DMS79 treated with DMSO at 0.1 percent for 48 hours (cell line): ENCODE measurements at regions not wholly inside any gene's neighbourhood (a gene's known extent, or its start where the extent isn't known, plus 50 kb on each side); places are given as distances from the start of the nearest gene placed in this dataset.
"Not testable (repeated sequence)": the region's sequence is repeated elsewhere in the genome, so short reads cannot be mapped to it uniquely, and the experiment has no call there.

Experiments used
- DNase-seq: peaks from one replicate; lab custom pipeline; 2025; lab: John Stamatoyannopoulos, UW

GRCh38 chr11:134944131-134944530 lies 532.1 kb upstream of the B3GAT1 start:
- DNase-seq = no peak

- DNase-seq = no peak
Measured at GRCh38 chr11:134943544-134943943, 531.5 kb upstream of the B3GAT1 start.

DNA sequence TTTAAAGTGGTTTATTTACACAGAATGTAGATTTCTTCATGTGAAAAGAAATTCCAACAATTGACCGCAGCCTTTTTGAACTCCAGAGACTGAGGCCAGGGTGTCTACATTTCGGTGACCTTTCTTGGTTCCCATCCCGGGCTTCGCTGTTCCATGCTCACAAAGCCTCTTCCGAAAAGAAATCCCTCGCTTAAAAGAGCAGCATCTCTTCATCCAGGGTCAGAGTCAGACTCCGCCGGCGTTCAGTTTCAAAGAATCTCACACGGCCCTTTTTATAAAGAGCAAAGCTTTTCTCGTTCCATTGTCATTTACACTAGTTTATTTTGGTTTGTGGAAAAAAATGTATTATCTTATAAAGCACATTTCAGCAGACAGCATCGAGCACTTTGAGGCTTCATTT lies 530.6 kb upstream of the B3GAT1 start:
- no peak for DNase-seq

DNA sequence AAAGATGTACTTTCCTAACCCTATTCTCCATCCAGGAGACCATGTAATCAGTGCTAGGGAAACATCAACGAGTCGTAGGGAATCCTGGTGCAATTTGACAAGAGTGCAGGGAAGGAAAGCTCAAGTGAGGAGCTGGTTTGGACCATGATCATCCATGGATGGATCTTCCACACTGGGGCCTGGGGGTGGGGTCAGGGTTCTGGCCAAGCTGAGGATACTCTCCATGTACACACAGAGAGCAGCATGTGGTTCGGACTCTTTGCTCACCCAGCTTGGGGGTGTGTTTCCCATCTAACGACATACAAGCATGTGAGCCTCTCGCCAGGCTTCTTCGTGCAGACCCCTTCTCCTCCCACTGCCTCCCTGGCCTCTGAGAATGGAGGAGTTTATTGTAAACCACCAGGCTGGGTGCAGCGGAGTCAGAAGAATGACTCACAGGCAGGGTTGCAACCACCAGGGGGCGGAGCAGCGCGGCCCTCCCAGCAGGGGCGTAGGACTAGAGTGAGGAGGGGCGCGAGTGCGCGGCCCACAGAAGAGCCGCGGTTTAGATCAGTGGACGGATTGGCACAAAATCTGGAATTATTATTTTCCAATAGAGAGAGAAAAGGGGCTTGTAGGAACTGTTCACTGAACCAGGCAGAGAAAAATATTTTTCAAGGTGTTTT lies 530.0 kb upstream of the B3GAT1 start:
- not testable (repeated sequence) for DNase-seq

DNA sequence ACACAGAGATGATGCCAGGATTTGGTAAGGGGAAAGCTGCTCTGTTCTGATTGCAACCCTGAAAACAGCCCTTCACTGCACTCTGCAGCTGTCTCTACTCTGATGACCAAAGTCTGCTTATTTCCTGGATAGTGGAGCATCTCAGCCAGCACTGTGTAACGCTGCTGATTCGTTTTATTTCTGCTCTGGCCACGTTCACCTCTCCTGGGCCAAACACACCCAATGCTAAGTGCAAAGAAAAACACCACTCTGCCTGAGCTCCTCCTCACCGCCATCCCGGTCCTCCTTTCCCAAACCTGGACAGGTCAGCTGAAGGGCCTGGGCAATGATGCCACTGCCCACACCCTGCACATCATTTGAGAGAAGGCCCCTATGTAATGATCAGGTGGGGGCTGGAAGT lies 529.3 kb upstream of the B3GAT1 start:
- DNase-seq = no peak

DNA sequence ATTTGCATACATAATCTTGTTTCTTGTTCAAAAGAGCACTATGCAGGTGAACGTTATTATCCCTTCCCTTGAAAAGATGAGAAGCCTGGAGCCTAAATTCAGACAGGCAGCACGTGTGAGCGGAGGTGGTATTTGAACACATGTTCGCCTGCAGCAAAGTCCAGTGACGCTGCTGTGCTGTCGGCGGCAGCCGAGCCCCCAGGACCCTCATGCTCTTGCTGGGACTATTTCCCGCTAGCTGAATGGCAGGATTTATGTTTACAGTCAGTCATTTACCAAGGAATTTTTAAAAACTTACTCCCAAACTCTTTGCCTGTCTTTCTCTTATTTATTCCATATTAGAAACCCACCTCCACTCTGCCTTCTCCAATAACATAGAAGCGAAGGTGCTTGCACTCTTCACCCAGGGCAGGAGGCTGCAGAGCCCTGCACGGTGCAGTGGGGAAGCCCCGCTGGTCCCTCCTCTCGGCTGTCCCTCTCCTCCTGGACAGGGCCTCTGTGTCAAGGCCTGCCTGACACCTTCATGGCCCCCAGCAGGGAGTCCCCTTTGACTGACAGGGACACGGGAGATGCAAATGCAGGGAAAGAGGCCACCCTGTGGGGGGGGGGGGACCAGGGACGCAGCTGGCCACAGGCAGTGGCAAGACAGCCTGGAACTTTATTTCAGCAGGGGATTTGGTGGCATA lies 528.5 kb upstream of the B3GAT1 start:
- DNase-seq = no peak

- no peak for DNase-seq
Measured at GRCh38 chr11:134939905-134940304, 527.9 kb upstream of the B3GAT1 start.

- DNase-seq = peak; percentile 75
Measured at GRCh38 chr11:134939031-134939430, 527.0 kb upstream of the B3GAT1 start.

GRCh38 chr11:134938212-134938611 lies 526.2 kb upstream of the B3GAT1 start:
- no peak for DNase-seq

GRCh38 chr11:134937193-134937592 lies 525.2 kb upstream of the B3GAT1 start:
- DNase-seq = not testable (repeated sequence)

- DNase-seq = peak; percentile 94
Measured at GRCh38 chr11:134932761-134933160, 520.7 kb upstream of the B3GAT1 start.

- no peak for DNase-seq
Measured at GRCh38 chr11:134925432-134925831, 513.4 kb upstream of the B3GAT1 start.

DNA sequence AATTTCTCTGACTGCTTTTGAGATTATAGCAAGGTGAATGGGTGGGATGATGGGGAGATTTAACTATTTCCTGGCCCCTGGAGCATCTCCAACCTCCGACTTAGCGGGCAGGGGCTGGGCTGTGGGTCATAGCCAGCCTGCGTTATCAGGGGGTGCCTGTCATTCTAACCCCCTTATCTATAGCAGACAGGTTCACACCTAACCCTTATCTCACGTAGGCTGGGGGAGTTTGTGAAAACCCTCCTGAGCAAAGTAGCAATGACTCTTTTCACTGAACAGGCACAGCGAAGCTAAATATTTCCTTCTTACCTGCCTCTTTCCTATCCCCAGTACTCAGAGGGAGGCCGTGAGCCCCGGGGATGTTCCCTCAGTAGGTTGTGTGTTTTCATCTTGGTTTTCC lies 511.4 kb upstream of the B3GAT1 start:
- no peak for DNase-seq

DNA sequence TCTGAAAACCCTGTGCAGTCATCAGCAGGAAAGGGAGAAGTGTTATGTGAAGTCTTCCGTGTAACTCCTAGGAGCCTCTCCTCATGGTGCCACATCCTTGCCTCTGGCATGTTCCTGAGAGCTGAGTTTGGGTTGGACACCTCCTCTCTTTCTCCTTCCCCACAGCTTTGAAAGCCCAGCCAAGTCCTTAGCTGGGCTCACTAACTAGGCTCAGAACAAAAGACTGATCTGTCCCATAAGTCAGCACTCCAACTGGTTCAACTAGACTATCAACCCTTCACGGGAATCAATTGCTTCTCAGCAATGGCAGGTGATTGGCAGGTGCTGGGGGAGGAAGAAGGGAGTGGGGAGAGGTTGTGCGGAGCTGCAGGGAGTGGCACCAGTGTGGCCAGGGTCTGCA lies 509.9 kb upstream of the B3GAT1 start:
- no peak for DNase-seq

DNA sequence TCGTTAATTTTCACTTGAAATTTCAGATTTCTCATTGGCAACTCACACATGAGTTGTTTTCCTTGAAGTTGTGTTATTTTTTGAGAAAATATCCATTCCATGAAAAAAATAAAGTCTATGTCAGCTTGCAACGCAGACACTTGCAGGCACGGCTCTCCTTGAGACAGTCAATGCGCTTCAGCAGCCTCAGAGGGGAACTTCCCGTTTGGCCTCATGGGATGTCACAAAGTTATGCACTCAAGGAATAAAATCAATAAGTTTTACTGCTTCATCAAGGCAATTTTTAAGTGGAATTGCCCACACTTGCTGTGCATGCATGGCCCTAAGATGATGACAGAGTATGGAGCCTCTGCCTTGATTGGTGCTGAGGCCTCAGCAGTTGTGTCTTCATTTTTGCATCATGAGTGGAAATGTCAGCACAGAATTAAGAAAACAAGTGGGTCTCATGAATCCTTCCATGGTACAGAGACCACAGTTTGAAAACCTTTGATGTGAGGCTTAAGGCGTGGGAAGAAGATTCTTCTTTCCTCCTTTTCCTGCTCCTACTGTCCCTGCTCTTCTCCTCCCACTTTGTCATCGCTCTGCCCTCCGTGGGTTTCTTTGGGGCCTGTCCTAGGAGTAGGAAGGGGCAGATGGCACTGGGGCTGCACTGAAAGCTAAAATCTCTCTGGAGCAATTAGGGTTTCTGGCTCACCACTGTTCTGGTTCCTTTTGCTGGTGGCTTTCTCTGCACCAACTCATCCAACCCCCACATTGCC lies 509.0 kb upstream of the B3GAT1 start:
- DNase-seq = no peak

DNA sequence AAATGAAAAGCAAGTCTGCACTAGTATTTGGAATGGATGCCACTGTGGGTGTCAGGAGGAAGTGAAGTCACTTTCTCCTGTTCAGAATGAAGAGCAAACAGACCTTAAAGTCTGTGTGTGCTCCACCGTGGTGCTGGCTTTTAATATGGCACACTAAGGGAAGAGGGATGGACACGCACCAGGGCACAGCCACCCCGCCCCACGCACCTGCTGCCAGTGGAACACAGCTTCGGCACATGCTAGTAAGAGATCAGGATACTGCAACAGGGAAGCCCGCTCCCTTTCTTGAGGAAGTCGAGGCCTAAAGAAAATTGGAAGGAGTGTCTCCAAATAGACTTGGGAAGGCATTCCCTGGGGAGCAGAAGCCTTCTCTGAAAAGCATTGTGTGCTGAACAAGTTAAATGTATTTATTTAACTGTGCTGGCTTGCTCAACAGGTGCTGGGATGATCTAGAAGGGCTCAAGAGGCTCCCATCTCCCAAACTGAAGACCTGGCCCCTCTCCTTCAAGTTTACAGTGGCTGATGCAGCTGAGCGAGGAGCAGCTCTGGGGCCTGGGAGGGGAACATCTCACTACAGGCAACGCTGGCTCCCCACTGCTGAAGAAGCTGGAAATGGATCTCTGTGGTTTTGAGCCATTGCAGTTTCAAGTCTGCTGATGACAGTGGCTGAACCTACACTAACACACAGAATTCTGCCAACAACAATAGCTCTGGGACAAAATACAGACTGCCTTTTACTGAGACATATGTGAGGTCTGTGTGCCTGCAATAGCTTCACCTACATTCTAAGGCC lies 504.6 kb upstream of the B3GAT1 start:
- DNase-seq = peak; percentile 47

DNA sequence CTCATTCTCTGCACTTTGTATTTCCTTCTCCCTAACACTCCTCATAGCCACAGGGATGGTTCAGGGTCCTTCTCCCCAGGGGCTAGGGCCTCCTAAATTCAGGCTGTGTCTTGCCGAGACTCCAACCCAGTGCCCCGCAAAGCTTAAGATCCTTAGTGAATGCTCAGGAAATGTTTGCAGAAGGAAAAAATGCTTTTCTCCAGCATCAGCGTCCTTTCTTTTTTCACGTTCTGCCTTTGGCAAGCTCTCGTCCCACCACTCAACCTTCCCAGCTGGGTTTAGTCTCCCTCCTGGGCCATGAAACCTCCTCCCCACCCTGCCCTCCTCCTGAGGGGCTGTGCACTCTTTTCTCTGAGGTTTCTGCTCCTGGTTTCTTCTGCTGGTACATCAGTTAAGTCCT lies 503.8 kb upstream of the B3GAT1 start:
- no peak for DNase-seq

DNA sequence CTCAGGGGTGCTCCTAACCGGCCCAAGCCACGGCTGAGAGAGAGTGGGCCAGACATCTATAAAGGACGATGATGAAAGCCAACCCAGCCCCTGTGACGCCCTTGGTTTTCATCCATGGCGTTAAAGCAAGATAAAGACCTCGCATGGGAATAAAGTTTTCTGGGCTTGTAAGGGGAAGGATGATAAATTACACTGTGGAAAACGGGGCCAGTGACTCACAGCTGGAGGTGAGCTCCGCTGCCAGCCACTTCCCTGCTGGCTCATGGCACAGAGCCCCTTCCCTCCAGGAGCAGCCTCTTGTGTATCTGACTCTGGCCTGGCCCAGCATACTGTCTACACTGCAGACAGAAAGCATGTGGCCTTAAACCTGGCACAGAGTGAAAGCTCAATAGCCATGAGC lies 503.2 kb upstream of the B3GAT1 start:
- no peak for DNase-seq

GRCh38 chr11:134913999-134914590 lies 502.1 kb upstream of the B3GAT1 start:
- DNase-seq = no peak

GRCh38 chr11:134913391-134913790 lies 501.3 kb upstream of the B3GAT1 start:
- no peak for DNase-seq

GRCh38 chr11:134911514-134912180 lies 499.6 kb upstream of the B3GAT1 start:
- DNase-seq = no peak
